Uterus (tissue), 2 donors: ENCODE measurements at regions not wholly inside any gene's neighbourhood (a gene's known extent, or its start where the extent isn't known, plus 50 kb on each side); places are given as distances from the start of the nearest gene placed in this dataset.

ENCODE experiments used
- CTCF ChIP-seq, 4 experiments: fragments of 200-600 bp in 2 of 4; fragments of 450-650 bp in 2 of 4; sonication (generic) in 2 of 4; IDR thresholded peaks; one replicate each; pipeline ENCODE4 v1.5.1; 2016 to 2019; ENCODE audit warnings: antibody characterized with exemption in 4 of 4, mild to moderate bottlenecking in 2 of 4, moderate library complexity in 1 of 4
- POLR2A ChIP-seq, 2 donors: fragments of 450-650 bp; IDR thresholded peaks; one replicate each; pipeline ENCODE4 v1.6.1; 2016; ENCODE audit warnings: antibody characterized with exemption in 2 of 2, mild to moderate bottlenecking in 1 of 2, moderate library complexity in 1 of 2

DNA sequence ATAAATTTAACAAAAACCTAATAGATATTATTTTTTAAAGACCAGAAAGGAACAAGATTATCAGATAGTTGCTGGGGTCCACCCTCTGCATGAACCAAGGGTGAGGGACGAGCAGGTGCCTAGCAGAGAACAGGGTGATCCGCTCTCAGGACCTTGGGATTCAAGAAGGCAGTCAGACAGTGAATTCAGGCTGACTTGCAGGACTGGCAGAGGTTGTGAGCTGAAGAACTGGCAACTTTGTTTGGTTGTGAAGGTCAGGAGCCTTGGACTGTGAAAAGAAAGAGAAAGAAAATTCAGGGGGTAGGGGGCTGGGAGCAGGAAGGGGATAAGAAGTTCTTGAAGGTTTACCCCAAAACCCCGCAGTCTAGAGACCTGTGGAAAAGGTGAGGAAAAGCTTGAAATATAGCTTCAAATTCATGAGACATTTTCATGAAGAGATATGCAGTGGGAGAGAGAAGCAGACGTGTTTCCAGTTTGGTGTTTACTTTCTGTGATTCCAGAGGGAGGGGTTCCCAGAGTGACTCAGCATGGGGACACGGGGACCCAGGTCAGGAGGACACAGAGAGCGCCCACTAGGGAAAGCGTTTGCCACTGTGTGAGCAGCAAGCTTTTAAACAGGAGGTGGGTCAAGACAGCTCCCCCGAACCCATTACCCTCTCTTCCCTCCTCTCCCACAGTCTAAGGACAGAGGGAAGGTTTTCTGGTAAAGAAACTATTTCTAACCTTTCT lies 217.2 kb upstream of the UMPS start:
- TF ChIP-seq POLR2A (IDR thresholded peaks at IDR 0.05): no peak
- no peak for TF ChIP-seq CTCF (IDR thresholded peaks at IDR 0.05)
